GM18868 (cell line): ENCODE measurements at regions not wholly inside any gene's neighbourhood (a gene's known extent, or its start where the extent isn't known, plus 50 kb on each side); places are given as distances from the start of the nearest gene placed in this dataset.
A peak's percentile ranks its signal among the peaks of the same experiment; 100 is the strongest.

Experiments
- ATAC-seq: cut with Tn5 transposase; IDR thresholded peaks from one replicate; pipeline ENCODE4 v1.9.1; 2021; ENCODE audit warnings: mild to moderate bottlenecking, moderate library complexity; ENCODE audit not compliant: unreplicated experiment

GRCh38 chr14:87186737-87187136 lies 806.2 kb downstream of the GALC start:
- ATAC-seq, result no peak

GRCh38 chr14:87185961-87186560 lies 806.9 kb downstream of the GALC start:
- no peak for ATAC-seq

- no peak for ATAC-seq
Measured at GRCh38 chr14:87184180-87184579, 808.8 kb downstream of the GALC start.

GRCh38 chr14:87181288-87181687 lies 811.7 kb downstream of the GALC start:
- ATAC-seq, result no peak

- no peak for ATAC-seq
Measured at GRCh38 chr14:87179936-87180335, 813.0 kb downstream of the GALC start.

GRCh38 chr14:87178277-87178676 lies 814.7 kb downstream of the GALC start:
- ATAC-seq, result no peak

- ATAC-seq, result no peak
Measured at GRCh38 chr14:87175175-87175574, 817.8 kb downstream of the GALC start.

- no peak for ATAC-seq
Measured at GRCh38 chr14:87171141-87171540, 821.8 kb downstream of the GALC start.

GRCh38 chr14:87170179-87170578 lies 822.8 kb downstream of the GALC start:
- no peak for ATAC-seq

- no peak for ATAC-seq
Measured at GRCh38 chr14:87169362-87169761, 823.6 kb downstream of the GALC start.

GRCh38 chr14:87161502-87161901 lies 831.5 kb downstream of the GALC start:
- ATAC-seq, result no peak

- no peak for ATAC-seq
Measured at GRCh38 chr14:87160989-87161388, 832.0 kb downstream of the GALC start.

- ATAC-seq, result no peak
Measured at GRCh38 chr14:87158283-87158682, 834.7 kb downstream of the GALC start.

- no peak for ATAC-seq
Measured at GRCh38 chr14:87156878-87157277, 836.1 kb downstream of the GALC start.

GRCh38 chr14:87155856-87156488 lies 837.0 kb downstream of the GALC start:
- peak; percentile 51 for ATAC-seq

- no peak for ATAC-seq
Measured at GRCh38 chr14:87153901-87154300, 839.1 kb downstream of the GALC start.

- no peak for ATAC-seq
Measured at GRCh38 chr14:87153391-87153790, 839.6 kb downstream of the GALC start.

- ATAC-seq, result no peak
Measured at GRCh38 chr14:87152693-87153092, 840.3 kb downstream of the GALC start.

- ATAC-seq, result no peak
Measured at GRCh38 chr14:87149583-87150354, 843.2 kb downstream of the GALC start.

- ATAC-seq, result no peak
Measured at GRCh38 chr14:87148655-87149054, 844.3 kb downstream of the GALC start.

GRCh38 chr14:87142551-87143211 lies 850.3 kb downstream of the GALC start:
- ATAC-seq, result no peak

- ATAC-seq, result no peak
Measured at GRCh38 chr14:87141801-87142200, 851.2 kb downstream of the GALC start.
